T-helper 1 cell treated with Interleukin-12 subunit alpha and Interleukin-12 subunit beta and Interleukin-4 antibody, amounts not matched to agents 30 μg/mL and 1 μg/mL, for 36 hours (primary cell): ENCODE measurements at regions not wholly inside any gene's neighbourhood (a gene's known extent, or its start where the extent isn't known, plus 50 kb on each side); places are given as distances from the start of the nearest gene placed in this dataset.

ENCODE experiments used
- H3K27ac Mint-ChIP-seq: one replicate; pipeline ENCODE4 v1.8.0; 2021; ENCODE audit warnings: mild to moderate bottlenecking, mixed read lengths
- H3K27me3 Mint-ChIP-seq: one replicate; pipeline ENCODE4 v1.8.0; 2021; ENCODE audit warnings: low read depth, mixed read lengths
- H3K36me3 Mint-ChIP-seq: one replicate; pipeline ENCODE4 v1.8.0; 2021; ENCODE audit warnings: low read depth, mixed read lengths
- H3K4me1 Mint-ChIP-seq: one replicate; pipeline ENCODE4 v1.8.0; 2021; ENCODE audit warnings: low read depth, mixed read lengths
- H3K4me3 Mint-ChIP-seq: one replicate; pipeline ENCODE4 v1.8.0; 2021; ENCODE audit warnings: mild to moderate bottlenecking, moderate library complexity, mixed read lengths
- H3K9me3 Mint-ChIP-seq: one replicate; pipeline ENCODE4 v1.8.0; 2021; ENCODE audit warnings: mixed read lengths

GRCh38 chr18:77539860-77540259 lies 290.2 kb downstream of the GALR1 start:
- H3K27ac Mint-ChIP-seq = no peak overlapping the region
- H3K4me3 Mint-ChIP-seq = no peak overlapping the region
- peaks cover 2% of the 10 kb centered on the region for H3K9me3 Mint-ChIP-seq
- no peaks in the 10 kb centered on the region for H3K36me3 Mint-ChIP-seq
- H3K27me3 Mint-ChIP-seq = no peaks in the 10 kb centered on the region
- H3K4me1 Mint-ChIP-seq = no peaks in the 10 kb centered on the region

- Mint-ChIP-seq H3K36me3 (no peaks in the 10 kb centered on the region), H3K27me3 (no peaks in the 10 kb centered on the region), H3K4me1 (no peaks in the 10 kb centered on the region), H3K27ac (no peak overlapping the region), H3K4me3 (no peak overlapping the region), H3K9me3 (no peaks in the 10 kb centered on the region)
Measured at GRCh38 chr18:77544792-77545191, 295.1 kb downstream of the GALR1 start.

DNA sequence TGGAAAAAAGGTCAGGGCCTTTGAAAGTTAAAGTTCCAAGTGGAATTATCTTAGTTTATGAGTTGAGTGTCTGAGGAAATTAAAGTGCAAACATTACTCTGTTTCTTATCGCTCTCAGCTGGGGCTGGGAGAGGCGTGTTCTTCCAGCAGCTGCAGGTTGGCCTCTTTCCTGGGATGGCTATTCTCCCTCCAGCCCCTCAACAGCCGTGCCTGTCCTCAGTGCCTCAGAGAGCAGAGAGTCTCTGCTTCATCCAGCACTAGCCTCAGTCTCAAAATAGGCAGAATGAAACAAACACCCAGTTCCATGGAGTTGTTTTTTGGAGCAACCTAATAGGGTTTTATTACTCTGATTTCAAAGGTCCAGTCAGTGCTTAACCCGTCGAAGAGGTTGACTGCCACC lies 298.1 kb downstream of the GALR1 start:
- Mint-ChIP-seq H3K36me3 (no peaks in the 10 kb centered on the region), H3K4me1 (no peaks in the 10 kb centered on the region), H3K9me3 (no peaks in the 10 kb centered on the region), H3K27ac (no peak overlapping the region), H3K4me3 (no peak overlapping the region), H3K27me3 (no peaks in the 10 kb centered on the region)

GRCh38 chr18:77548790-77549420 lies 299.3 kb downstream of the GALR1 start:
- H3K36me3 Mint-ChIP-seq = no peaks in the 10 kb centered on the region
- no peak overlapping the region for H3K4me3 Mint-ChIP-seq
- H3K9me3 Mint-ChIP-seq = no peaks in the 10 kb centered on the region
- no peaks in the 10 kb centered on the region for H3K27me3 Mint-ChIP-seq
- no peaks in the 10 kb centered on the region for H3K4me1 Mint-ChIP-seq
- H3K27ac Mint-ChIP-seq = no peak overlapping the region

GRCh38 chr18:77550625-77551024 lies 301.0 kb downstream of the GALR1 start:
- H3K9me3 Mint-ChIP-seq = no peaks in the 10 kb centered on the region
- H3K4me3 Mint-ChIP-seq = no peak overlapping the region
- H3K27ac Mint-ChIP-seq = no peak overlapping the region
- H3K36me3 Mint-ChIP-seq = no peaks in the 10 kb centered on the region
- no peaks in the 10 kb centered on the region for H3K27me3 Mint-ChIP-seq
- H3K4me1 Mint-ChIP-seq = no peaks in the 10 kb centered on the region

DNA sequence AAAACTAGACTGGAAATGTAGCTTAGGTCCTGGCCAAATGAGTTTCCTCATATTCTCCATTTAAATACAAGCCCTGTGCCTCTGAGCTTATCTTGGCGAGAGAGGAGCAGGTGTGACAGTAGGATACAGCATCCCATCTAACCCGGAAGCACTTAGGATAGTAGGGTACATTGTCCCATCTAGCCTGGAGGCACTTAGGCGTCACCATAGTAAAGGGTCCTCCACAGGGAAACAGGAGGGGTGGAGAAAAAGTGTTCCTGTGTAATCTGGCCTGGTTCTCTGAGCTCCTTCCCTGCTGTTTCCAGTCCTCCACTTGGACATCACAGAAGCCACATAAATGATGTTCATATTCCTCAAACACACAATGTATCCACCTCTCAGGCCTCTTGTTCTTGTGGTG lies 301.4 kb downstream of the GALR1 start:
- Mint-ChIP-seq H3K36me3 (no peaks in the 10 kb centered on the region), H3K4me1 (no peaks in the 10 kb centered on the region), H3K27ac (no peak overlapping the region), H3K9me3 (no peaks in the 10 kb centered on the region), H3K4me3 (no peak overlapping the region), H3K27me3 (no peaks in the 10 kb centered on the region)

- no peaks in the 10 kb centered on the region for H3K4me1 Mint-ChIP-seq
- H3K36me3 Mint-ChIP-seq = no peaks in the 10 kb centered on the region
- H3K9me3 Mint-ChIP-seq = no peaks in the 10 kb centered on the region
- no peak overlapping the region for H3K4me3 Mint-ChIP-seq
- no peak overlapping the region for H3K27ac Mint-ChIP-seq
- H3K27me3 Mint-ChIP-seq = no peaks in the 10 kb centered on the region
Measured at GRCh38 chr18:77552945-77553344, 303.3 kb downstream of the GALR1 start.

DNA sequence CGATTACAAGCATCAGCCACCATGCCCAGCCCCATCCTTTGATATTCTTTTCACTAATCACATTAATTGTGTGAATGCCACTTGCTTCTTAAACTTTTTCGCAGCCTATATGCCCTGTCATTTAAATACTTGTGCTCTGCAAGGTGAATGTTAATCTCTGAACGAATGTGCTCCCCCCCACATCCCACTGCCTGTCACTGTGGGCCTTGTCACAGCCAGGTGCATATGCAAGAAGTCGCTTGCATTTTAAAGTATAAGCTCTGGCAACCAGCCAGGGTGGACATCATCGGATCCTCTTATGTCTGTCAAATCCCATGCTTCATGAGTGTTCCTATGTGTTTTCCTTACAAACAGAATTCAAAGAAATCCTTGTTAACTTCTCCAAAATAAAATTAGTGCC lies 304.4 kb downstream of the GALR1 start:
- no peaks in the 10 kb centered on the region for H3K9me3 Mint-ChIP-seq
- no peaks in the 10 kb centered on the region for H3K27me3 Mint-ChIP-seq
- H3K4me3 Mint-ChIP-seq = no peak overlapping the region
- H3K36me3 Mint-ChIP-seq = no peaks in the 10 kb centered on the region
- no peaks in the 10 kb centered on the region for H3K4me1 Mint-ChIP-seq
- no peak overlapping the region for H3K27ac Mint-ChIP-seq

GRCh38 chr18:77557046-77557587 lies 307.5 kb downstream of the GALR1 start:
- no peaks in the 10 kb centered on the region for H3K4me1 Mint-ChIP-seq
- no peak overlapping the region for H3K27ac Mint-ChIP-seq
- H3K27me3 Mint-ChIP-seq = no peaks in the 10 kb centered on the region
- H3K36me3 Mint-ChIP-seq = no peaks in the 10 kb centered on the region
- no peak overlapping the region for H3K4me3 Mint-ChIP-seq
- no peaks in the 10 kb centered on the region for H3K9me3 Mint-ChIP-seq

GRCh38 chr18:77559274-77559910 lies 309.7 kb downstream of the GALR1 start:
- Mint-ChIP-seq H3K9me3 (no peaks in the 10 kb centered on the region), H3K27ac (no peak overlapping the region), H3K4me3 (no peak overlapping the region), H3K36me3 (no peaks in the 10 kb centered on the region), H3K4me1 (no peaks in the 10 kb centered on the region), H3K27me3 (no peaks in the 10 kb centered on the region)

DNA sequence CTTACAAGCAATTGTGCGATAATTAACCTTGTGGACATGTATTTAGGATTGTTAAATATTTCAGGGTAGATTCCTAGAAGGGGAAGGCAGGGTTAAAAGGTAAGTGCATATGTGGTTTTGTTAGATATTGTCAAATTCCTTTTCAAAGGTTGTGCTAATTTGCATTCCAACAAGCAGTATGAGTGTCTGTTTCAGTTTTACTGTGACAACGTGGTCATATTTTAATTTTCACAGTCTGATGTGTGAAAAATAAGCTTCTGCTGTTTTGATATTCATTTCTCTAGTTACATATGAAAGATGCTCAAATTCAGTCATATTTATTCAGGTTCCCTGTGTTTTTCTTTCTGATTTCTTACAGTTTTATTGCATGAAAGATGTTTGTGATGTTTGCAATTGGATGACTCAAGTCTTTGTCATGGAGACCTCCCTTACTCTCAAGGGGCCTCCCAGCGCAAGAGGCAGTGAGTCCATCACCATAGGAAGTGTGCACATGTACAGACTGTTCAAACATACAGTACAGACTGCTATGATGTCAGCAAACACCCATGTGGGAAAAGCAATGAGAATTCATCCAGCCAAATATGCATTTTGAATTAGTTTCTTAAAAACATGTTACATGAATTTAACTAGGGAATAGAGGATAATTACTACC lies 310.8 kb downstream of the GALR1 start:
- no peak overlapping the region for H3K4me3 Mint-ChIP-seq
- H3K9me3 Mint-ChIP-seq = no peaks in the 10 kb centered on the region
- no peak overlapping the region for H3K27ac Mint-ChIP-seq
- H3K4me1 Mint-ChIP-seq = no peaks in the 10 kb centered on the region
- no peaks in the 10 kb centered on the region for H3K27me3 Mint-ChIP-seq
- no peaks in the 10 kb centered on the region for H3K36me3 Mint-ChIP-seq

DNA sequence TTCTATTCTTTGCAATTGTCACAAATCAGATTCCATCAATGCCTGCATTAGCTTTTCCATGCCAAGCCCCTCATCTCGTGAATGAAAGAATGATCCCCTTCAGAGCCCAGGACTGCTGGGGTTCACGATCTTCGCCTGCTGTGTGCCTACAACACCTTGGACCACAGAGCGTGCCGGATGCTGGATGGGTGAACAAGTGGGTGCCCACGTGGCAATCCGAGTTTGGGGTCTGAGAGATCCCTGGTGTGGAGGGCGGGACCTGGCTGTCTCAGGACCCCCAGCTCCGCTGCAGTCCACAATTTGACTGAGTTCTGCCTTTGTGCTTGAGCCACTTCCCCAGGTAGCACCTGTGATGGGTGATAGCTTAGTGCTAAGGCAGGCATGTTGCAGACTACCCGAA lies 317.0 kb downstream of the GALR1 start:
- H3K4me3 Mint-ChIP-seq = no peak overlapping the region
- no peaks in the 10 kb centered on the region for H3K9me3 Mint-ChIP-seq
- no peaks in the 10 kb centered on the region for H3K36me3 Mint-ChIP-seq
- no peaks in the 10 kb centered on the region for H3K4me1 Mint-ChIP-seq
- no peaks in the 10 kb centered on the region for H3K27me3 Mint-ChIP-seq
- no peak overlapping the region for H3K27ac Mint-ChIP-seq

- Mint-ChIP-seq H3K27ac (no peak overlapping the region), H3K4me3 (no peak overlapping the region), H3K27me3 (no peaks in the 10 kb centered on the region), H3K36me3 (no peaks in the 10 kb centered on the region), H3K9me3 (no peaks in the 10 kb centered on the region), H3K4me1 (no peaks in the 10 kb centered on the region)
Measured at GRCh38 chr18:77567205-77567604, 317.6 kb downstream of the GALR1 start.

DNA sequence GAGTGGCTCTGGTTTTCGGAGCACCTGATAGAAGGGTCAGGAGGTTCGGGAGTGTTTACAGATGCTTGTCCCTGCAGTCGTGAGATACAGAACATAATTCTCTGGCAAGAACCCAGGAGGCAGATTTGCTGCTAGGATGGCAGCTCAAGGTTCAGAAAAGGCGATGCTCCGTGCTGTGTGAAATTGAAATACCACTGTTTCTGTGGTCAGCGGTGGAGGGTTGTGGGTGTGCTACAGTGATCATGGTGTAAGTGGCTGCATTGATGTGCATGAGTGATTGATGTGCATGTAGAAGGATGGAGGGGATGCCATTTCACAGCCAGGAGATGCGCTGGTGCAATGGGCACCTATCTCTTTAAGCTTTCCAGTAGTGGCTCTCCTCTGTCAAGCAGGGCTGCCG lies 322.1 kb downstream of the GALR1 start:
- H3K4me1 Mint-ChIP-seq = no peaks in the 10 kb centered on the region
- no peaks in the 10 kb centered on the region for H3K9me3 Mint-ChIP-seq
- H3K36me3 Mint-ChIP-seq = no peaks in the 10 kb centered on the region

GRCh38 chr18:77572537-77572936 lies 322.9 kb downstream of the GALR1 start:
- Mint-ChIP-seq H3K4me3 (no peak overlapping the region), H3K4me1 (no peaks in the 10 kb centered on the region), H3K27ac (no peak overlapping the region), H3K36me3 (no peaks in the 10 kb centered on the region), H3K27me3 (no peaks in the 10 kb centered on the region), H3K9me3 (no peaks in the 10 kb centered on the region)

More for the DNA sequence above, 322.1 kb downstream of the GALR1 start:
- H3K27me3 Mint-ChIP-seq = no peaks in the 10 kb centered on the region
- H3K4me3 Mint-ChIP-seq = no peak overlapping the region
- no peak overlapping the region for H3K27ac Mint-ChIP-seq
